A549 (cell line): ENCODE measurements at regions not wholly inside any gene's neighbourhood (a gene's known extent, or its start where the extent isn't known, plus 50 kb on each side); places are given as distances from the start of the nearest gene placed in this dataset.

ENCODE experiments used
- ATAC-seq, 2 experiments: fragments of 200-7000 bp in 1 of 2; fragments of >200 bp in 1 of 2; cut with Nextera tagmentation in 1 of 2; cut with Tn5 transposase in 1 of 2; 3 replicates each; pipeline versions ENCODE4 v1.8.0 to v1.9.1; 2018 to 2020; ENCODE audit warnings: mild to moderate bottlenecking in 1 of 2, moderate library complexity in 1 of 2
- CTCF ChIA-PET: fragments of 300-600 bp; sonication (Branson Sonifier 250); formaldehyde crosslinking; extraction: SDS; loops from one replicate; lab custom pipeline; 2021; ENCODE audit warnings: antibody characterized with exemption, inconsistent platforms; lab: Yijun Ruan, JAX
- POLR2A ChIA-PET: fragments of 350-600 bp; formaldehyde crosslinking; extraction: SDS; loops from one replicate; lab custom pipeline; 2021; ENCODE audit warnings: antibody characterized with exemption, inconsistent platforms; lab: Yijun Ruan, JAX
- DNase-seq, 2 experiments: peaks; one replicate each; pipeline versions ENCODE4 v3.0.0 to v3.0.0-alpha.2; 2011 to 2016; ENCODE audit warnings: low read depth in 1 of 2, low spot score in 1 of 2
- FAIRE-seq: peaks from 2 replicates; lab custom pipeline; 2011; peaks lifted over from hg19 to GRCh38; lab: Jason Lieb, UNC
- H3K27ac ChIP-seq, 2 experiments: fragments of >200 bp; sonication (Bioruptor Twin); formaldehyde crosslinking; 3 replicates each; pipeline ENCODE4 v1.5.1; 2016 to 2017
- H3K4me1 ChIP-seq: fragments of >200 bp; sonication (Bioruptor Twin); formaldehyde crosslinking; 3 replicates; pipeline ENCODE4 v1.6.1; 2016
- H3K4me2 ChIP-seq: fragments of >200 bp; sonication (Bioruptor Twin); formaldehyde crosslinking; 3 replicates; pipeline ENCODE4 v1.6.1; 2016
- H3K4me3 ChIP-seq: fragments of >200 bp; sonication (Bioruptor Twin); formaldehyde crosslinking; 3 replicates; pipeline ENCODE4 v1.5.1; 2016
- H3K9me3 ChIP-seq: fragments of >200 bp; sonication (Bioruptor Twin); formaldehyde crosslinking; 3 replicates; pipeline ENCODE4 v1.6.1; 2016
- ATOH8 ChIP-seq: fragments of 250-450 bp; sonication (Bioruptor Pico); IDR thresholded peaks from 2 replicates; pipeline ENCODE4 v1.5.0; 2020; ENCODE audit warnings: low read depth, mild to moderate bottlenecking, moderate library complexity
- BHLHE40 ChIP-seq: IDR thresholded peaks from 2 replicates; pipeline ENCODE4 v1.6.1; 2012; ENCODE audit warnings: low read depth, low read length, inconsistent platforms
- CBX8 ChIP-seq: fragments of 200-600 bp; sonication (generic); IDR thresholded peaks from 2 replicates; pipeline ENCODE4 v1.6.1; 2016
- CHD2 ChIP-seq: fragments of 150-350 bp; IDR thresholded peaks from 2 replicates; pipeline ENCODE4 v1.6.1; 2014; ENCODE audit warnings: low read length; ENCODE audit not compliant: partially characterized antibody
- EP300 ChIP-seq, 2 experiments: fragments of >200 bp; sonication (Bioruptor Twin); formaldehyde crosslinking; IDR thresholded peaks; 2 replicates in 1 of 2; 3 replicates in 1 of 2; pipeline ENCODE4 v1.6.1; 2016 to 2017
- FOSB ChIP-seq: fragments of 250-450 bp; sonication (Bioruptor Pico); IDR thresholded peaks from 2 replicates; pipeline ENCODE4 v1.5.0; 2020; ENCODE audit warnings: mild to moderate bottlenecking, moderate library complexity
- GATA3 ChIP-seq: IDR thresholded peaks from 2 replicates; pipeline ENCODE4 v1.6.1; 2012; ENCODE audit warnings: borderline replicate concordance
- HEYL ChIP-seq: fragments of 250-450 bp; sonication (Bioruptor Pico); IDR thresholded peaks from 2 replicates; pipeline ENCODE4 v1.8.0; 2021; ENCODE audit warnings: mild to moderate bottlenecking, moderate library complexity
- HOXB5 ChIP-seq: fragments of 250-450 bp; sonication (Bioruptor Pico); IDR thresholded peaks from 2 replicates; pipeline ENCODE4 v1.5.0; 2020; ENCODE audit warnings: mild to moderate bottlenecking, moderate library complexity
- MAFK ChIP-seq: fragments of 450-650 bp; IDR thresholded peaks from 2 replicates; pipeline ENCODE4 v1.6.1; 2014; ENCODE audit not compliant: partially characterized antibody
- PHF8 ChIP-seq: fragments of 200-600 bp; sonication (generic); IDR thresholded peaks from 2 replicates; pipeline ENCODE4 v1.6.1; 2016; ENCODE audit warnings: low read depth, mild to moderate bottlenecking, antibody characterized with exemption, moderate library complexity, borderline replicate concordance
- POLR2A ChIP-seq: IDR thresholded peaks from 2 replicates; pipeline ENCODE4 v1.6.1; 2012; ENCODE audit warnings: mild to moderate bottlenecking, low read length
- RFX5 ChIP-seq: fragments of 450-650 bp; IDR thresholded peaks from 2 replicates; pipeline ENCODE4 v1.7.1; 2014; ENCODE audit warnings: antibody characterized with exemption, mild to moderate bottlenecking, moderate library complexity
- RNF2 ChIP-seq: fragments of 200-600 bp; sonication (generic); IDR thresholded peaks from 2 replicates; pipeline ENCODE4 v1.6.1; 2016; ENCODE audit warnings: low read depth, mild to moderate bottlenecking, antibody characterized with exemption, moderate library complexity, borderline replicate concordance
- TFCP2L1 ChIP-seq: fragments of 250-450 bp; sonication (Bioruptor Pico); IDR thresholded peaks from 2 replicates; pipeline ENCODE4 v1.5.0; 2021; ENCODE audit warnings: mild to moderate bottlenecking
- ZFP36 ChIP-seq: fragments of 450-650 bp; IDR thresholded peaks from 2 replicates; pipeline ENCODE4 v1.6.1; 2014; ENCODE audit warnings: borderline replicate concordance; ENCODE audit not compliant: partially characterized antibody
- WGBS: methylation state at CpG from one replicate; pipeline ENCODE4 v1.1.6; 2017; ENCODE audit errors: missing lambda C conversion rate; 5-methylcytosine and 5-hydroxymethylcytosine counted together
- TF ChIP-seq, protein P1 (sequence below): IDR thresholded peaks from 2 replicates; pipeline ENCODE4 v1.6.1; 2012; ENCODE audit warnings: low read depth, borderline replicate concordance
- TF ChIP-seq, protein P2 (sequence below): IDR thresholded peaks from 2 replicates; pipeline ENCODE4 v1.6.1; 2012
- TF ChIP-seq, protein P3 (sequence below): fragments of 250-450 bp; sonication (Bioruptor Pico); IDR thresholded peaks from 2 replicates; pipeline ENCODE4 v1.5.0; 2021; ENCODE audit warnings: mild to moderate bottlenecking, moderate library complexity, borderline replicate concordance
- TF ChIP-seq, protein P4 (sequence below): fragments of 450-650 bp; IDR thresholded peaks from 2 replicates; pipeline ENCODE4 v1.6.1; 2014; ENCODE audit warnings: antibody characterized with exemption

DNA sequence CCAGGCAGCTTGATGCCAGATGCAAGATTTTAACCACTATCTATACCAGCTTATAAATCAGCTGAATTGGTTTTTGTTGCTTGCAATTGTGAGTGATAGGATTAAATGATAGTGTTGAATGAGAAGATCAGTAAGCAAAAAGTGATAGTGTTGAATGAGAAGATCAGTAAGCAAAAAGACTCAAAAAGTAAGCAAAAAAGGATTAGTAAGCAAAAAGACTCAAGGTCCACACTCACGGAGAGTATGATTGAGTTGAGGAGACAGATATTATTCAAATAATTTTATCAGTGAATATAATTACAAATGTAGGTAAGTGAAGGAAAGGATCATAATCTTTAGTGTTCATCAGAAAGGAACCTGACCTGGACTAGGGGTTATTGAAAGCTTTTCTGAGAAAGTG lies 58.0 kb upstream of the ARRDC3 start:
- H3K27ac ChIP-seq = no peak overlapping the region
- no peak for DNase-seq
- ATAC-seq = no peak
- TF ChIP-seq MAFK = peak; percentile 61
- TF ChIP-seq FOSB (CRISPR knock-in tag) = no peak
- TF ChIP-seq, all 56 proteins: peak for 1
- Histone ChIP-seq H3K9me3 (no peaks in the 10 kb centered on the region), H3K4me1 (peaks cover 8% of the 10 kb centered on the region; the same call in 1 of the 3 replicates), H3K4me3 (no peak overlapping the region), H3K4me2 (no peak overlapping the region)
- POLR2A ChIA-PET = no interaction called here
- peak; percentile 51 for FAIRE-seq
- CTCF ChIA-PET = interaction anchor here (1.5 kb wide), 1 partner anchor 10 kb away, joined by 3 read pairs; no protein-coding TSS in a partner anchor
- WGBS = 84% methylated on average over 1 of the region's 1 CpG

GRCh38 chr5:91438871-91439270 lies 55.8 kb upstream of the ARRDC3 start:
- POLR2A ChIA-PET = no interaction called here
- no peak for FAIRE-seq

DNA sequence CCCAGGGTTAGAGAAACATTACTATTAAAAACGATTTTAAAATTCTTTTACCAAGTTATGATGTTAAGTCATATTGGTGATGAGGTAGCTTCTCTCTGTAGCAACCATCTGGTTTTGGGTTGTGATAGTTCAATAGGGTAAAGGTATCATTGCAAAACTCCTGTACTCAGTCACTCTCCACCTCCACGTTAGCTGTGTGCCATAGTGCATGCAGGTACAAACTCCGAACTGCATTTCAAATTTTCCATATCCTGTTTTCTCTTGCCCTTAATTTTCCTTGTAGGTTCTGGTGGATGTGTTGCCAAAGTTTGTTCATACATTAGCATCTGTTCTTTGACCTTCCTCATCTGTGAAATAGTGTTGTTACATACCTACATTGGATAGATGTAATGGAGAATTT lies 53.1 kb upstream of the ARRDC3 start:
- Histone ChIP-seq H3K4me1 (no peaks in the 10 kb centered on the region), H3K27ac (no peak overlapping the region), H3K4me2 (no peak overlapping the region), H3K9me3 (no peaks in the 10 kb centered on the region)
- ChIA-PET CTCF (no interaction called here), POLR2A (no interaction called here)
- DNase-seq (no peak), ATAC-seq (no peak)
- no peak for TF ChIP-seq ATOH8
- no peak for TF ChIP-seq PHF8
- TF ChIP-seq RFX5 = no peak
- TF ChIP-seq, protein P1, sequence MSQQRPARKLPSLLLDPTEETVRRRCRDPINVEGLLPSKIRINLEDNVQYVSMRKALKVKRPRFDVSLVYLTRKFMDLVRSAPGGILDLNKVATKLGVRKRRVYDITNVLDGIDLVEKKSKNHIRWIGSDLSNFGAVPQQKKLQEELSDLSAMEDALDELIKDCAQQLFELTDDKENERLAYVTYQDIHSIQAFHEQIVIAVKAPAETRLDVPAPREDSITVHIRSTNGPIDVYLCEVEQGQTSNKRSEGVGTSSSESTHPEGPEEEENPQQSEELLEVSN = no peak
- TF ChIP-seq BHLHE40 = no peak
- TF ChIP-seq GATA3 = no peak
- TF ChIP-seq FOSB (CRISPR knock-in tag) = no peak
- TF ChIP-seq RNF2 = no peak
- TF ChIP-seq HOXB5 (CRISPR knock-in tag) = no peak
- TF ChIP-seq, all 56 proteins: peak for 0
- 40% methylated on average over 3 of the region's 3 CpGs for WGBS
- FAIRE-seq = no peak
- no peak overlapping the region for H3K4me3 ChIP-seq

More at GRCh38 chr5:91438871-91439270, 55.8 kb upstream of the ARRDC3 start:
- H3K9me3 ChIP-seq = no peaks in the 10 kb centered on the region
- peaks cover 4% of the 10 kb centered on the region; the same call in 1 of the 3 replicates for H3K4me1 ChIP-seq
- H3K4me2 ChIP-seq = no peak overlapping the region
- ATAC-seq (peak in 1 of 2 experiments; percentile 64; a peak in 3 of 6 replicates), DNase-seq (no peak)
- no peak for TF ChIP-seq CHD2
- TF ChIP-seq, protein P2, sequence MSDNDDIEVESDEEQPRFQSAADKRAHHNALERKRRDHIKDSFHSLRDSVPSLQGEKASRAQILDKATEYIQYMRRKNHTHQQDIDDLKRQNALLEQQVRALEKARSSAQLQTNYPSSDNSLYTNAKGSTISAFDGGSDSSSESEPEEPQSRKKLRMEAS = no peak
- TF ChIP-seq CBX8 = no peak
- no peak for TF ChIP-seq TFCP2L1 (CRISPR knock-in tag)
- no peak for TF ChIP-seq FOSB (CRISPR knock-in tag)
- TF ChIP-seq, protein P3, sequence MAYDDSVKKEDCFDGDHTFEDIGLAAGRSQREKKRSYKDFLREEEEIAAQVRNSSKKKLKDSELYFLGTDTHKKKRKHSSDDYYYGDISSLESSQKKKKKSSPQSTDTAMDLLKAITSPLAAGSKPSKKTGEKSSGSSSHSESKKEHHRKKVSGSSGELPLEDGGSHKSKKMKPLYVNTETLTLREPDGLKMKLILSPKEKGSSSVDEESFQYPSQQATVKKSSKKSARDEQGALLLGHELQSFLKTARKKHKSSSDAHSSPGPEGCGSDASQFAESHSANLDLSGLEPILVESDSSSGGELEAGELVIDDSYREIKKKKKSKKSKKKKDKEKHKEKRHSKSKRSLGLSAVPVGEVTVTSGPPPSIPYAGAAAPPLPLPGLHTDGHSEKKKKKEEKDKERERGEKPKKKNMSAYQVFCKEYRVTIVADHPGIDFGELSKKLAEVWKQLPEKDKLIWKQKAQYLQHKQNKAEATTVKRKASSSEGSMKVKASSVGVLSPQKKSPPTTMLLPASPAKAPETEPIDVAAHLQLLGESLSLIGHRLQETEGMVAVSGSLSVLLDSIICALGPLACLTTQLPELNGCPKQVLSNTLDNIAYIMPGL (CRISPR knock-in tag) = no peak
- TF ChIP-seq PHF8 = no peak
- no peak for TF ChIP-seq ZFP36
- TF ChIP-seq, protein P4, sequence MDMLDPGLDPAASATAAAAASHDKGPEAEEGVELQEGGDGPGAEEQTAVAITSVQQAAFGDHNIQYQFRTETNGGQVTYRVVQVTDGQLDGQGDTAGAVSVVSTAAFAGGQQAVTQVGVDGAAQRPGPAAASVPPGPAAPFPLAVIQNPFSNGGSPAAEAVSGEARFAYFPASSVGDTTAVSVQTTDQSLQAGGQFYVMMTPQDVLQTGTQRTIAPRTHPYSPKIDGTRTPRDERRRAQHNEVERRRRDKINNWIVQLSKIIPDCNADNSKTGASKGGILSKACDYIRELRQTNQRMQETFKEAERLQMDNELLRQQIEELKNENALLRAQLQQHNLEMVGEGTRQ = no peak
- TF ChIP-seq POLR2A = no peak
- TF ChIP-seq EP300 (IDR thresholded peaks at IDR 0.05) = no peak
- TF ChIP-seq HEYL (CRISPR knock-in tag) = no peak
- no peak overlapping the region for H3K4me3 ChIP-seq
- CTCF ChIA-PET = interaction anchor here (1.7 kb wide), 1 partner anchor 18 kb away, joined by 5 read pairs; no protein-coding TSS in a partner anchor
- 100% methylated on average over 1 of the region's 1 CpG for WGBS
- no peak overlapping the region for H3K27ac ChIP-seq
